ENCODE measurements at regions not wholly inside any gene's neighbourhood (a gene's known extent, or its start where the extent isn't known, plus 50 kb on each side); places are given as distances from the start of the nearest gene placed in this dataset.
A peak's percentile ranks its signal among the peaks of the same experiment; 100 is the strongest.

- peaks cover 13% of the 10 kb centered on the region for H3K9me3 Mint-ChIP-seq
- peak; percentile 16 for DNase-seq (ENCODE audit: extremely low spot score, unreplicated experiment)
- H3K27ac Mint-ChIP-seq: no peak overlapping the region
- H3K4me3 Mint-ChIP-seq: no peak overlapping the region
- H3K36me3 Mint-ChIP-seq: no peaks in the 10 kb centered on the region
- no peaks in the 10 kb centered on the region for H3K4me1 Mint-ChIP-seq (ENCODE audit: unreplicated experiment)
- no peak for TF ChIP-seq CTCF (conservative IDR thresholded peaks at IDR 0.05)
- no peaks in the 10 kb centered on the region for H3K27me3 Mint-ChIP-seq
Observed at GRCh38 chr6:110552901-110553641, 76.7 kb upstream of the SLC22A16 start.

GRCh38 chr6:110552076-110552475 lies 75.7 kb upstream of the SLC22A16 start:
- Mint-ChIP-seq H3K4me3 (no peak overlapping the region), H3K27me3 (no peaks in the 10 kb centered on the region), H3K9me3 (peaks cover 13% of the 10 kb centered on the region), H3K4me1 (ENCODE audit: unreplicated experiment) (peaks cover 6% of the 10 kb centered on the region), H3K27ac (no peak overlapping the region), H3K36me3 (no peaks in the 10 kb centered on the region)
- DNase-seq (ENCODE audit: extremely low spot score, unreplicated experiment): no peak
- no peak for TF ChIP-seq CTCF (conservative IDR thresholded peaks at IDR 0.05)

- no peak overlapping the region for H3K4me3 Mint-ChIP-seq
- no peak for TF ChIP-seq CTCF (conservative IDR thresholded peaks at IDR 0.05)
- no peak for DNase-seq (ENCODE audit: extremely low spot score, unreplicated experiment)
- H3K9me3 Mint-ChIP-seq: peaks cover 17% of the 10 kb centered on the region
- no peaks in the 10 kb centered on the region for H3K36me3 Mint-ChIP-seq
- H3K27me3 Mint-ChIP-seq: peaks cover 3% of the 10 kb centered on the region
- H3K27ac Mint-ChIP-seq: no peak overlapping the region
- H3K4me1 Mint-ChIP-seq (ENCODE audit: unreplicated experiment): peaks cover 6% of the 10 kb centered on the region
Observed at GRCh38 chr6:110551088-110551487, 74.7 kb upstream of the SLC22A16 start.

GRCh38 chr6:110550353-110550752 lies 73.9 kb upstream of the SLC22A16 start:
- Mint-ChIP-seq H3K4me3 (no peak overlapping the region), H3K27ac (no peak overlapping the region), H3K9me3 (peaks cover 18% of the 10 kb centered on the region), H3K36me3 (no peaks in the 10 kb centered on the region), H3K4me1 (ENCODE audit: unreplicated experiment) (peaks cover 6% of the 10 kb centered on the region), H3K27me3 (peaks cover 3% of the 10 kb centered on the region)
- TF ChIP-seq CTCF (conservative IDR thresholded peaks at IDR 0.05): no peak
- DNase-seq (ENCODE audit: extremely low spot score, unreplicated experiment): no peak

GRCh38 chr6:110549277-110549676 lies 72.9 kb upstream of the SLC22A16 start:
- no peaks in the 10 kb centered on the region for H3K36me3 Mint-ChIP-seq
- peaks cover 6% of the 10 kb centered on the region for H3K4me1 Mint-ChIP-seq (ENCODE audit: unreplicated experiment)
- no peak overlapping the region for H3K27ac Mint-ChIP-seq
- no peak overlapping the region for H3K4me3 Mint-ChIP-seq
- peaks cover 3% of the 10 kb centered on the region for H3K27me3 Mint-ChIP-seq
- TF ChIP-seq CTCF (conservative IDR thresholded peaks at IDR 0.05): no peak
- no peak for DNase-seq (ENCODE audit: extremely low spot score, unreplicated experiment)
- H3K9me3 Mint-ChIP-seq: peaks cover 22% of the 10 kb centered on the region

Measured in type B pancreatic cell (in vitro differentiated cells).